DMS53 (cell line): ENCODE measurements at regions not wholly inside any gene's neighbourhood (a gene's known extent, or its start where the extent isn't known, plus 50 kb on each side); places are given as distances from the start of the nearest gene placed in this dataset.
A peak's percentile ranks its signal among the peaks of the same experiment; 100 is the strongest.
"Not testable (repeated sequence)": the region's sequence is repeated elsewhere in the genome, so short reads cannot be mapped to it uniquely, and the experiment has no call there.

Experiments
- DNase-seq: peaks from one replicate; lab custom pipeline; 2025; lab: John Stamatoyannopoulos, UW

GRCh38 chr22:25281675-25282345, 62.4 kb downstream of the CRYBB2 start:
- DNase-seq: no peak

DNA sequence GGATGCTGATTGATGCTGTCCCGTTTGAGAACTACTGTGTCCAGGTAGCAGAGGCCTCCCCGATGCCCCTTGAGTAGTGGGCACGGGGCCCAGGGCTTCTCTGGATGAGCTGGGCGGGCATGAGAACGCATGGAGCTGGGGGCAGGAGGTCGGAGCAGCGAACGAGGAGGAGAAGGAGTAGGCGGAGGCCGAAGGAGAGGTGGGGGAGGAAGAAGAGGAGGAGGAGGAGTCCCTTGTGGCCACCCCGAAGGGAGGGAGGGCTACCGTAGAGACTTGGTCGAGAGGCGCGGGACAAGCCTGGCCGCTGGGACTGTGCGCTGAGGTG, 62.9 kb downstream of the CRYBB2 start:
- no peak for DNase-seq

- peak; percentile 9 for DNase-seq
Measured at GRCh38 chr22:25282671-25283561, 63.5 kb downstream of the CRYBB2 start.

DNA sequence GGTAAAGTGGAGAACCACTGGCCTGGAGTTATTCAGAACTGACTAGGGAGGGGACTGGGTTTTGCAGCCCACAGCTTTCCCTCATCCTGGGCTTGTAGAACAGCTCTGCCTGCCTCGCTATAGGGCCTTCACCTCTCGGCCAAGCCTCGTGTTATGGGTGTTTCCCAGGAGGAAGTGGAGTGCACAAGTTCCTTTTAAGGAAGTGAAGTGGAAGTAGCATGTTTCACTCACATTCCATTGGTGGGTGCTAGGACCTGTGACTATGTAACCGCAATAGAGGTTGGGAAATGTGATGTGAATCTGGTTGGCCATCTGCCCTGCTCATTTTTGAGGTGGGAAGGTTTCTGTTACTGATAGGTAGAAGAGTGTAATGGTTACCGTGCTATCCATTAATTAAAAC, 69.0 kb downstream of the CRYBB2 start:
- not testable (repeated sequence) for DNase-seq

GRCh38 chr22:25301912-25302311, 82.5 kb downstream of the CRYBB2 start:
- DNase-seq: not testable (repeated sequence)

GRCh38 chr22:25309586-25309985, 90.1 kb downstream of the CRYBB2 start:
- DNase-seq: not testable (repeated sequence)

DNA sequence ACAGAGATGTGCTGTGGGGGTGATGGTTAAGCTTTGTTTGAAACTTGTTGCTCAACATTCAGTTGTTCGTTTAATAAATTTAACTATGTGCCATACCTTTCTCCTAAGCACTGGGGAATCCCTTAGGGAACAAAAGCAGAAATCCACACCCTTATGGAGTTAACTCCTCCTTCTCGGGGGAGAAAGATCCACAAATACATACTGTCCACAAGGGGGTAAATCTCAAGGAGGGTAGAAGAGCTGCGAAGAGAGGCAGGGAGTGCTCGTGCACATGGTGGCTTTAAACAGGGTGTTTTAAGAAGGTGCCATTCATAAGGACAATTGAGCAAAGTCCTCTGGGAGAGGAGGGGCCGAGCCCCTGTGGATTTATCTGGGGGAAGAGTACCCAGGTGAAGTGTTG, 92.5 kb downstream of the CRYBB2 start:
- not testable (repeated sequence) for DNase-seq

DNA sequence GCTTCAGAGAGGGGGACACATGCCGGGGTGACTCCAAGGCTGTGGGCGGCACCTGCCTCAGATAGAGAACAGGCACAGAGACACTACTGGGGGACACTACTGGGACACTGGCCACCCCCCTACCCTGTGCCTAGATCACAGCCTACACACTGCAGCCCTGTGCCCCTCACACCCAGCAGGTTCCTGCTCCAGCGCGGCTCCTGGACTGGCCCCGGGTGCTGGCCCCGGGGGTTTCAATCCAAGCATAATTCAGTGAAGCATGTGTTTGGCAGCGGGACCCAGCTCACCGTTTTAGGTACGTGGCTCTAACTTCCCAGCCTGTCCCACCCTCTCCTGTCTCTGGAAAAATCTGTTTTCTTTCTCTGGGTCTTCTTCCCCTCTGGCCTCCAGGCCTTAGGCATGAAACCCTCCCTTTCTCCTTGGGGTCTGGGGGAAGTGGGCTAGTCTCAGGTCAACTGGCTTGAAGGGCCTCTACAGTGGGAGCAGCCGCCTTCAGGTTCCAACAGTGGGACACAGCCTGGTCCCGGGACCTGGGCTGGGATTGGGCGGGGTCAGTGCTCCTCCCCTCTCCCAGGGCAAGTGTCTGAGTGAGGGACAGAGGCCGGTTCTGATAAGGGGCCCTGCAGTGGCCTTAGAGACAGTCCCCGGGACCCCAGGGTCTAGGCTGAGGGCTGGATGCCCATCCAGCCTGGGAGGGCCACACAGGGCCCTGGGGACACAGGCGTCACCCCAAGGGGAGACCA, 98.8 kb downstream of the CRYBB2 start:
- DNase-seq: no peak

- DNase-seq: no peak
Measured at GRCh38 chr22:25327018-25327755, 107.7 kb downstream of the CRYBB2 start.

GRCh38 chr22:25331050-25331449, 111.6 kb downstream of the CRYBB2 start:
- no peak for DNase-seq

GRCh38 chr22:25331911-25332310, 112.5 kb downstream of the CRYBB2 start:
- DNase-seq: not testable (repeated sequence)

- DNase-seq: no peak
Measured at GRCh38 chr22:25332386-25332785, 112.9 kb downstream of the CRYBB2 start.

DNA sequence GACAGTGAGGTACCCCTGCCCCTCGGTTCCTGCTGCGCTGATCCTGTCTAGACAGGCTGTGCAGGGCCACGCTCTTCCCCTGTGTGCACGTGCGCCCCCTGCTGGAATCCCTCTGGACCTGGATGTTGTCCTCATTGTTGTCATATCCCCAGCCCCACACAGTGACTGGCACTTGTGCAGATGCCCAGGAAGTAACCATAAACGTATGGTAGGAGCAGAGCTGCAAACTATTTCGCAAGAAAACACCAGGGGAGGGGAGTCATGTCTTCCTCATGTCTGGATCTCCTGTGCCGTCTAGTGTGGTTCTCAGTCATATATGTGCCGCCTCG, 114.7 kb downstream of the CRYBB2 start:
- DNase-seq: peak; percentile 52

DNA sequence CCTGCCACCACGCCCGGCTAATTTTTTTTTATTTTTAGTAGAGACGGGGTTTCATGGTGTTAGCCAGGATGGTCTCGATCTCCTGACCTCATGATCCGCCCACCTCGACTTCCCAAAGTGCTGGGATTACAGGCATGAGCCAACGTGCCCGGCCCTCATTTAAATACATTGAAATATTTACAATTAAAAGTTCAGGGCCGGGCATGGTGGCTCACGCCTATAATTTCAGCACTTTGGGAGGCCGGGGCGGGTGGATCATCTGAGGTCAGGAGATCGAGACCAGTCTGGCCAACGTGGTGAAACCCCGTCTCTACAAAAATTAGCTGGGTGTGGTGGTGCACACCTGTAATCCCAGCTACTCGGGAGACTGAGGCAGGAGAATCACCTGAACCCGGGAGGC, 115.2 kb downstream of the CRYBB2 start:
- DNase-seq: not testable (repeated sequence)

DNA sequence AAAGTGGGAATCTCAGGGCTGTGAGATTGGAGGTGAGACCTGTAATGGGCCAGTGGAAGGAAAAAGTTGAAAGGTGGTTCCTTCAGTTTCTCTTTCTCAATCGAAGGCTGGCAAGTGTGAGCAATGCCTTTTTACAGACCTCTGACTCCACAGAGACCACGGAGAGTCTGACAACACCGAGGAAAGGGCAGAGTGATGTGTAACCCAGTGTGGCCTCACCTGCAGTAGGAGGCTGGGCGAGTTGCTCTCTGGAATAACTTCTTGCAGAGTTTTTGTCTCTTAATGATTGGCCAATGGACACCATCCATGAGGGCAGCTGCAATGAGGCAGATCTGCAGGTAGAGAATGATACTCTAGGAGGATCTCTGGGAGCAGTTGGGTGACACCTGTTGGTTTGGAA, 115.8 kb downstream of the CRYBB2 start:
- DNase-seq: not testable (repeated sequence)

DNA sequence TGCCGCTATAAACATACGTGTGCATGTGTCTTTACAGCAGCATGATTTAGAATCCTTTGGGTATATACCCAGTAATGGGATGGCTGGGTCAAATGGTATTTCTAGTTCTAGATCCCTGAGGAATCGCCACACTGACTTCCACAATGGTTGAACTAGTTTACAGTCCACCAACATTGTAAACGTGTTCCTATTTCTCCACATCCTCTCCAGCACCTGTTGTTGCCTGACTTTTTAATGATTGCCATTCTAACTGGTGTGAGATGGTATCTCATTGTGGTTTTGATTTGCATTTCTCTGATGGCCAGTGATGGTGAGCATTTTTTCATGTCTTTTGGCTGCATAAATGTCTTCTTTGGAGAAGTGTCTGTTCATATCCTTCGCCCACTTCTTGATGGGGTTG, 121.1 kb downstream of the CRYBB2 start:
- not testable (repeated sequence) for DNase-seq

GRCh38 chr22:25344366-25344765, 124.9 kb downstream of the CRYBB2 start:
- not testable (repeated sequence) for DNase-seq

DNA sequence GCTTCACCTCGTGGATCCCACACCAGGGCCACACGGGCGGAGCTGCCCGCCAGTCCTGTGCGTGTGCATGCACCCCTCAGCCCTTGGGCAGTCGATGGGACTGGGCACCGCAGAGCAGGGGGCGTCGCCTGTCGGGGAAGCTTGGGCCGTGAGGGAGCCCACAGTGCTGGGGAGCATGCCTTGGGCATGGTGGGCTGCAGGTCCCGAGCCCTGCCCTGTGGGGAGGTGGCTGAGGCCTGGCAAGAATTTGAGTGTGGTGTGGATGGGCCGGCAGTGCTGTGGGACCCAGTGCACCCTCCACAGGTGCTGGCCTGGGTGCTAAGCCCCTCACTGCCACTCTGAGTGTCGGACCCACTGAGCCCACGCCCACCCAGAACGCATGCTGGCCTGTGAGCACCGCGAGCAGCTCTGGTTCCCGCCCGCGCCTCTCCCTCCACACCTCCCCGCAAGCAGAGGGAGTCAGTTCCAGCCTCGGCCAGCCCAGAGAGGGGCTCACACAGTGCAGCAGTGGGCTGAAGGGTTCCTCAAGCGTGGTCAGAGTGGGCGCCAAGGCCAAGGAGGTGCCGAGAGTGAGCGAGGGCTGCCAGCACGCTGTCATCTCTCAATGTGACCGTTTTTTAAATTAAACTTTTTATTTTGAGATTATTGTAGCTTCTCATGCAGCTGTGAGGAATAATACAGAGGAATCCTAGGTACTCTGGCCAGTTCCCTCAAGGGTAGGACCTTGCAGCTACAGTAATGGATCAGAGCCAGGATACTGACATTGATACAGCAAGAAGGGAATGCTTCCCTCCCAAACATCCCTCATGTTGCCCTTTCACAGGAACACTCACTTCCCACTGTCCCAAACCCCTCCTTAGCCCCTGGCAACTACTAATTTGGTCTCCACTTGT, 127.7 kb downstream of the CRYBB2 start:
- DNase-seq: no peak

- no peak for DNase-seq
Measured at GRCh38 chr22:25347752-25348102, 128.3 kb downstream of the CRYBB2 start.

GRCh38 chr22:25348391-25348790, 129.0 kb downstream of the CRYBB2 start:
- no peak for DNase-seq

GRCh38 chr22:25348996-25349395, 129.6 kb downstream of the CRYBB2 start:
- DNase-seq: not testable (repeated sequence)
